SU-DHL-6 (cell line): ENCODE measurements at regions not wholly inside any gene's neighbourhood (a gene's known extent, or its start where the extent isn't known, plus 50 kb on each side); places are given as distances from the start of the nearest gene placed in this dataset.

Experiments
- H2AFZ ChIP-seq: fragments of 200-600 bp; sonication (generic); 2 replicates; pipeline ENCODE4 v1.6.1; 2014; ENCODE audit warnings: low read depth, mild to moderate bottlenecking, moderate library complexity, mixed read lengths, antibody characterized with exemption, low read length; ENCODE audit not compliant: severe bottlenecking
- H3F3A ChIP-seq: fragments of 200-600 bp; shearing (Covaris generic); 2 replicates; pipeline ENCODE4 v1.6.0; 2016; ENCODE audit warnings: antibody characterized with exemption, mild to moderate bottlenecking; ENCODE audit not compliant: insufficient read depth
- H3K27ac ChIP-seq: fragments of 200-600 bp; sonication (generic); 2 replicates; pipeline ENCODE4 v1.5.1; 2016; ENCODE audit warnings: low read depth, mild to moderate bottlenecking, low read length, moderate library complexity, mixed read lengths
- H3K27me3 ChIP-seq: fragments of 200-600 bp; sonication (generic), shearing (Covaris generic); 2 replicates; pipeline ENCODE4 v1.6.0; 2014; ENCODE audit warnings: mild to moderate bottlenecking, low read length
- H3K36me3 ChIP-seq: fragments of 200-600 bp; sonication (generic); 2 replicates; pipeline ENCODE4 v1.6.1; 2014; ENCODE audit warnings: mild to moderate bottlenecking, low read length, mixed read lengths
- H3K4me2 ChIP-seq: fragments of 300-600, 200-600 bp; shearing (Covaris generic), sonication (generic); 2 replicates; pipeline ENCODE4 v1.6.0; 2014; ENCODE audit warnings: low read length, low read depth, mild to moderate bottlenecking; ENCODE audit not compliant: poor library complexity, severe bottlenecking
- H3K4me3 ChIP-seq: fragments of 200-600 bp; sonication (generic); 2 replicates; pipeline ENCODE4 v1.5.1; 2014; ENCODE audit warnings: antibody characterized with exemption, low read length, mild to moderate bottlenecking, mixed read lengths; ENCODE audit not compliant: insufficient read depth, poor library complexity, severe bottlenecking
- H3K79me2 ChIP-seq: fragments of 200-600 bp; sonication (generic); 2 replicates; pipeline ENCODE4 v1.6.1; 2014; ENCODE audit warnings: mild to moderate bottlenecking, low read length, moderate library complexity; ENCODE audit not compliant: insufficient read depth
- H3K9ac ChIP-seq: fragments of 200-600 bp; sonication (generic); 2 replicates; pipeline ENCODE4 v1.7.0; 2014; ENCODE audit warnings: mild to moderate bottlenecking, low read length
- H3K9me2 ChIP-seq: fragments of 200-600 bp; sonication (generic); replicated peaks from 2 replicates; pipeline ENCODE4 v1.6.1; 2014; ENCODE audit warnings: low read length; ENCODE audit not compliant: insufficient read depth
- H3K9me3 ChIP-seq: fragments of 200-600 bp; sonication (generic); 2 replicates; pipeline ENCODE4 v1.6.1; 2014; ENCODE audit warnings: low read length, mixed read lengths; ENCODE audit not compliant: insufficient read depth
- H4K20me1 ChIP-seq: fragments of 200-600 bp; sonication (generic); 2 replicates; pipeline ENCODE4 v1.6.1; 2014; ENCODE audit warnings: low read depth, mild to moderate bottlenecking, antibody characterized with exemption, low read length, moderate library complexity, mixed read lengths
- CTCF ChIP-seq: fragments of 200-600 bp; sonication (generic); IDR thresholded peaks from one replicate; pipeline ENCODE4 v1.5.1; 2017; ENCODE audit warnings: antibody characterized with exemption, mild to moderate bottlenecking, low read length, moderate library complexity; ENCODE audit not compliant: insufficient read depth, poor library complexity, severe bottlenecking
- EZH2phosphoT487 ChIP-seq: fragments of 200-600 bp; sonication (generic), shearing (Covaris generic); conservative IDR thresholded peaks from 2 replicates; pipeline ENCODE4 v1.6.1; 2018; ENCODE audit warnings: mild to moderate bottlenecking, antibody characterized with exemption, low read length, moderate library complexity, mixed read lengths

GRCh38 chr16:49054606-49055005 is 227.0 kb downstream of the CBLN1 start:
- TF ChIP-seq EZH2phosphoT487 (no peak), CTCF (no peak)
- no peak overlapping the region for H3K27ac ChIP-seq
- H3K4me2 ChIP-seq = no peak overlapping the region
- H3K9me2 ChIP-seq = no peaks in the 10 kb centered on the region
- no peak overlapping the region for H3K9ac ChIP-seq
- H3K79me2 ChIP-seq = no peaks in the 10 kb centered on the region
- H3F3A ChIP-seq = no peaks in the 10 kb centered on the region
- no peaks in the 10 kb centered on the region for H4K20me1 ChIP-seq
- no peak overlapping the region for H2AFZ ChIP-seq
- H3K36me3 ChIP-seq = no peaks in the 10 kb centered on the region
- H3K4me3 ChIP-seq = no peak overlapping the region
- H3K27me3 ChIP-seq = no peaks in the 10 kb centered on the region
- no peaks in the 10 kb centered on the region for H3K9me3 ChIP-seq

GRCh38 chr16:49052846-49053245 is 228.8 kb downstream of the CBLN1 start:
- Histone ChIP-seq H3K9me2 (no peaks in the 10 kb centered on the region), H3K9me3 (no peaks in the 10 kb centered on the region), H3F3A (no peaks in the 10 kb centered on the region), H4K20me1 (no peaks in the 10 kb centered on the region), H3K27me3 (no peaks in the 10 kb centered on the region), H3K36me3 (no peaks in the 10 kb centered on the region), H3K4me3 (no peak overlapping the region), H3K4me2 (no peak overlapping the region), H3K27ac (no peak overlapping the region), H3K9ac (no peak overlapping the region), H3K79me2 (no peaks in the 10 kb centered on the region), H2AFZ (no peak overlapping the region)
- no peak for TF ChIP-seq CTCF
- no peak for TF ChIP-seq EZH2phosphoT487

GRCh38 chr16:49051576-49051975 is 230.1 kb downstream of the CBLN1 start:
- H3K27me3 ChIP-seq = no peaks in the 10 kb centered on the region
- H3K27ac ChIP-seq = no peak overlapping the region
- H3K4me2 ChIP-seq = no peak overlapping the region
- H3K9ac ChIP-seq = no peak overlapping the region
- no peak overlapping the region for H3K4me3 ChIP-seq
- no peaks in the 10 kb centered on the region for H3K36me3 ChIP-seq
- H3K9me2 ChIP-seq = no peaks in the 10 kb centered on the region
- H2AFZ ChIP-seq = no peak overlapping the region
- no peaks in the 10 kb centered on the region for H3K9me3 ChIP-seq
- no peaks in the 10 kb centered on the region for H3K79me2 ChIP-seq
- no peak for TF ChIP-seq EZH2phosphoT487
- no peak for TF ChIP-seq CTCF
- no peaks in the 10 kb centered on the region for H3F3A ChIP-seq
- no peaks in the 10 kb centered on the region for H4K20me1 ChIP-seq
